IMR-90 (cell line): ENCODE measurements at regions not wholly inside any gene's neighbourhood (a gene's known extent, or its start where the extent isn't known, plus 50 kb on each side); places are given as distances from the start of the nearest gene placed in this dataset.

Source experiments
- ATAC-seq: fragments of 200-7000 bp; cut with Tn5 transposase; 2 replicates; pipeline ENCODE4 v1.9.1; 2020; ENCODE audit warnings: low read depth, mild to moderate bottlenecking, moderate library complexity
- BruUV-seq: library from RNA; stranded (reverse); fragments of 400-500 nt; replicated peaks from 2 replicates; lab custom pipeline; 2021; lab: Mats Ljungman, UMichigan
- CTCF ChIA-PET: fragments of 300-600 bp; formaldehyde crosslinking; extraction: SDS; loops from one replicate; lab custom pipeline; 2021; ENCODE audit warnings: antibody characterized with exemption; lab: Yijun Ruan, JAX
- POLR2A ChIA-PET: fragments of 300-600 bp; sonication (Branson Sonifier 250); formaldehyde crosslinking; loops from one replicate; lab custom pipeline; 2022; ENCODE audit warnings: antibody characterized with exemption; ENCODE audit not compliant: unreplicated experiment; lab: Charles Lee
- DNase-seq: peaks from one replicate; pipeline ENCODE4 v3.0.0; 2013
- H2AFZ ChIP-seq: replicated peaks from 2 replicates; pipeline ENCODE3; 2013; ENCODE audit warnings: low read length, mild to moderate bottlenecking; ENCODE audit not compliant: poor library complexity
- H2AK5ac ChIP-seq: 2 replicates; pipeline ENCODE4 v1.6.1; 2013; ENCODE audit warnings: low read depth, low read length, inconsistent platforms
- H2AK9ac ChIP-seq: replicated peaks from 2 replicates; pipeline ENCODE3; 2013; ENCODE audit warnings: mild to moderate bottlenecking, low read depth, low read length, moderate library complexity; ENCODE audit not compliant: poor library complexity
- H2BK120ac ChIP-seq: 2 replicates; pipeline ENCODE4 v1.6.1; 2013; ENCODE audit warnings: low read depth, low read length, inconsistent platforms
- H2BK15ac ChIP-seq: 3 replicates; pipeline ENCODE4 v1.6.1; 2013; ENCODE audit warnings: low read depth, low read length, inconsistent platforms
- H2BK20ac ChIP-seq: 2 replicates; pipeline ENCODE4 v1.6.1; 2013; ENCODE audit warnings: low read depth, mild to moderate bottlenecking, inconsistent platforms, low read length, moderate library complexity
- H2BK5ac ChIP-seq: 2 replicates; pipeline ENCODE4 v1.6.1; 2013; ENCODE audit warnings: mild to moderate bottlenecking, low read depth, low read length, inconsistent platforms; ENCODE audit not compliant: poor library complexity, severe bottlenecking
- H3K14ac ChIP-seq: replicated peaks from 2 replicates; pipeline ENCODE4 v1.6.1; 2013; ENCODE audit warnings: low read depth, low read length, inconsistent platforms
- H3K18ac ChIP-seq: 2 replicates; pipeline ENCODE4 v1.6.1; 2013; ENCODE audit warnings: low read depth, low read length, control low read depth
- H3K23ac ChIP-seq: 2 replicates; pipeline ENCODE4 v1.6.1; 2013; ENCODE audit warnings: low read depth, low read length, inconsistent platforms
- H3K27ac ChIP-seq: 2 replicates; pipeline ENCODE4 v1.5.1; 2013; ENCODE audit warnings: mild to moderate bottlenecking, control low read depth, low read length; ENCODE audit not compliant: insufficient read depth
- H3K27me3 ChIP-seq: 2 replicates; pipeline ENCODE4 v1.6.1; 2013; ENCODE audit warnings: low read length; ENCODE audit not compliant: control insufficient read depth, insufficient read depth
- H3K36me3 ChIP-seq: 2 replicates; pipeline ENCODE4 v1.6.1; 2013; ENCODE audit warnings: low read length, mixed read lengths; ENCODE audit not compliant: control insufficient read depth, insufficient read depth
- H3K4ac ChIP-seq: 2 replicates; pipeline ENCODE4 v1.6.1; 2013; ENCODE audit warnings: low read depth, low read length, inconsistent platforms
- H3K4me1 ChIP-seq: 2 replicates; pipeline ENCODE4 v1.6.1; 2013; ENCODE audit warnings: low read length, mixed read lengths; ENCODE audit not compliant: control insufficient read depth, insufficient read depth
- H3K4me2 ChIP-seq: 2 replicates; pipeline ENCODE4 v1.6.1; 2013; ENCODE audit warnings: low read depth, mild to moderate bottlenecking, control low read depth, low read length, moderate library complexity
- H3K4me3 ChIP-seq: 2 replicates; pipeline ENCODE4 v1.5.1; 2013; ENCODE audit warnings: low read depth, mild to moderate bottlenecking, control low read depth, low read length, moderate library complexity; ENCODE audit not compliant: insufficient read depth
- H3K56ac ChIP-seq: 2 replicates; pipeline ENCODE4 v1.6.1; 2013; ENCODE audit warnings: low read length, inconsistent platforms; ENCODE audit not compliant: insufficient read depth; ENCODE audit errors: extremely low read depth
- H3K79me1 ChIP-seq, 2 experiments: 2 replicates each; pipeline ENCODE4 v1.6.1; 2013; ENCODE audit warnings: low read length in 2 of 2, inconsistent platforms in 1 of 2, low read depth in 1 of 2
- H3K9ac ChIP-seq: 2 replicates; pipeline ENCODE4 v1.6.1; 2013; ENCODE audit warnings: low read depth, low read length, control low read depth
- H3K9me1 ChIP-seq: 2 replicates; pipeline ENCODE4 v1.6.1; 2013; ENCODE audit warnings: low read length, inconsistent platforms; ENCODE audit not compliant: insufficient read depth
- H3K9me3 ChIP-seq: 2 replicates; pipeline ENCODE4 v1.6.1; 2013; ENCODE audit warnings: low read length; ENCODE audit not compliant: control insufficient read depth, insufficient read depth
- H4K20me1 ChIP-seq: 2 replicates; pipeline ENCODE4 v1.6.1; 2013; ENCODE audit warnings: low read length, inconsistent platforms; ENCODE audit not compliant: insufficient read depth
- H4K5ac ChIP-seq: 2 replicates; pipeline ENCODE4 v1.6.1; 2013; ENCODE audit warnings: mild to moderate bottlenecking, low read depth, low read length, control low read depth
- H4K8ac ChIP-seq, 2 experiments: 2 replicates each; pipeline ENCODE4 v1.6.1; 2013; ENCODE audit warnings: low read depth in 2 of 2, low read length in 2 of 2, control low read depth in 1 of 2, inconsistent platforms in 1 of 2
- H4K91ac ChIP-seq: 2 replicates; pipeline ENCODE4 v1.6.1; 2013; ENCODE audit warnings: low read depth, low read length, inconsistent platforms; ENCODE audit not compliant: insufficient read depth
- BHLHE40 ChIP-seq: fragments of 150-350 bp; IDR thresholded peaks from 2 replicates; pipeline ENCODE4 v1.6.1; 2016; ENCODE audit warnings: mild to moderate bottlenecking, low read depth, low read length
- CEBPB ChIP-seq: IDR thresholded peaks from 2 replicates; pipeline ENCODE4 v1.6.1; 2012; ENCODE audit warnings: low read depth, low read length, improper control_type of control experiment
- CTCF ChIP-seq: conservative IDR thresholded peaks from 2 replicates; pipeline ENCODE4 v1.5.1; 2012; ENCODE audit warnings: mild to moderate bottlenecking, low read depth, low read length, improper control_type of control experiment
- FOS ChIP-seq: fragments of 150-350 bp; IDR thresholded peaks from 2 replicates; pipeline ENCODE4 v1.6.1; 2016; ENCODE audit warnings: low read depth, low read length
- MAFK ChIP-seq: IDR thresholded peaks from 2 replicates; pipeline ENCODE4 v1.6.1; 2012; ENCODE audit warnings: low read depth, low read length, improper control_type of control experiment
- MXI1 ChIP-seq: IDR thresholded peaks from 2 replicates; pipeline ENCODE4 v1.6.1; 2012; ENCODE audit warnings: low read depth, mild to moderate bottlenecking, low read length, moderate library complexity, borderline replicate concordance
- NFE2L2 ChIP-seq: fragments of 150-350 bp; IDR thresholded peaks from 2 replicates; pipeline ENCODE4 v1.6.1; 2016; ENCODE audit warnings: low read depth, mild to moderate bottlenecking, low read length
- POLR2A ChIP-seq: IDR thresholded peaks from 2 replicates; pipeline ENCODE4 v1.6.1; 2012; ENCODE audit warnings: mild to moderate bottlenecking, low read depth, low read length
- RAD21 ChIP-seq: IDR thresholded peaks from 2 replicates; pipeline ENCODE4 v1.6.1; 2012; ENCODE audit warnings: low read length, improper control_type of control experiment
- RCOR1 ChIP-seq: IDR thresholded peaks from 2 replicates; pipeline ENCODE4 v1.6.1; 2012; ENCODE audit warnings: mild to moderate bottlenecking, low read length, improper control_type of control experiment; ENCODE audit not compliant: insufficient replicate concordance
- RFX5 ChIP-seq: IDR thresholded peaks from 2 replicates; pipeline ENCODE4 v1.8.0; 2012; ENCODE audit warnings: low read depth, mild to moderate bottlenecking, low read length, moderate library complexity
- USF2 ChIP-seq: fragments of 150-350 bp; IDR thresholded peaks from 2 replicates; pipeline ENCODE4 v1.6.1; 2017; ENCODE audit warnings: mild to moderate bottlenecking, antibody characterized with exemption, low read length, low read depth
- WGBS, 2 experiments: methylation state at CpG; one replicate each; pipeline versions ENCODE4 v1.1.5 to v1.1.7; 2013; ENCODE audit warnings: missing lambda C conversion rate in 2 of 2; ENCODE audit not compliant: insufficient read length in 1 of 2; ENCODE audit errors: extremely low coverage in 2 of 2; 5-methylcytosine and 5-hydroxymethylcytosine counted together
- dilution Hi-C: fragments of 300-500 bp; cut with HindIII; formaldehyde crosslinking; loops from one replicate; pipeline ENCODE4 v1.14.3; 2018; ENCODE audit warnings: low sequenced_read_pairs; ENCODE audit not compliant: unreplicated experiment
- in situ Hi-C: fragments of 300-500 bp; cut with MboI; formaldehyde crosslinking; loops from 3 replicates; pipeline ENCODE4 v1.14.3; 2019; ENCODE audit warnings: low sequenced_read_pairs, inconsistent platforms, mixed read lengths
- intact Hi-C: fragments of 100-400 bp; cut with micrococcal nuclease; formaldehyde crosslinking; loops from 2 replicates; pipeline ENCODE4 v1.10.0; 2022

GRCh38 chr3:73753985-73754384 is 129.2 kb upstream of the PDZRN3 start:
- Histone ChIP-seq H3K27me3 (no peaks in the 10 kb centered on the region), H3K4me2 (no peak overlapping the region), H2BK5ac (no peak overlapping the region), H4K20me1 (no peaks in the 10 kb centered on the region), H4K91ac (no peak overlapping the region), H4K5ac (no peak overlapping the region), H3K4me3 (no peak overlapping the region), H2BK120ac (no peak overlapping the region), H2AK5ac (no peak overlapping the region), H3K27ac (no peak overlapping the region), H3K9me1 (no peaks in the 10 kb centered on the region), H3K36me3 (no peaks in the 10 kb centered on the region), H2AFZ (no peak overlapping the region), H3K79me1 (no peaks in the 10 kb centered on the region), H3K14ac (no peak overlapping the region), H2AK9ac (no peak overlapping the region), H3K56ac (no peak overlapping the region), H3K18ac (no peak overlapping the region), H2BK20ac (no peak overlapping the region), H3K9me3 (peaks cover 3% of the 10 kb centered on the region), H4K8ac (no peak overlapping the region), H2BK15ac (no peak overlapping the region), H3K4ac (no peak overlapping the region), H3K9ac (no peak overlapping the region), H3K4me1 (no peaks in the 10 kb centered on the region), H3K23ac (no peak overlapping the region)
- intact Hi-C loops (no loop called here), dilution Hi-C loops (no loop called here), in situ Hi-C loops (no loop called here)
- 100% methylated on average over 2 of the region's 6 CpGs; no CpG with 5 or more reads in 1 of the 2 experiments for WGBS, 2 experiments
- ATAC-seq (no peak), DNase-seq (no peak)
- POLR2A ChIA-PET: no interaction called here
- CTCF ChIA-PET: interaction anchor here (0.9 kb wide), 1 partner anchor 119 kb away, joined by 3 read pairs; no protein-coding TSS in a partner anchor
- TF ChIP-seq RCOR1: no peak
- no peak for TF ChIP-seq RFX5
- TF ChIP-seq USF2: no peak
- no peak for TF ChIP-seq POLR2A
- no peak for TF ChIP-seq NFE2L2
- TF ChIP-seq MXI1: no peak
- TF ChIP-seq CEBPB: no peak
- no peak for TF ChIP-seq BHLHE40
- TF ChIP-seq CTCF: no peak
- no peak for TF ChIP-seq MAFK
- no peak for TF ChIP-seq FOS
- no peak for TF ChIP-seq RAD21
- BruUV-seq: no TSS peak
